Medulla oblongata (tissue), 1 donor: ENCODE measurements at regions not wholly inside any gene's neighbourhood (a gene's known extent, or its start where the extent isn't known, plus 50 kb on each side); places are given as distances from the start of the nearest gene placed in this dataset.

Experiments
- DNase-seq: peaks from one replicate; pipeline ENCODE4 v3.0.0-alpha.2; 2015; ENCODE audit errors: extremely low spot score

- no peak for DNase-seq
These were observed 187.4 kb downstream of the OPA1 start for GRCh38 chr3:193780397-193780796.

GRCh38 chr3:193780810-193781478 lies 187.9 kb downstream of the OPA1 start:
- DNase-seq = peak; percentile 86

GRCh38 chr3:193782276-193782647 lies 189.3 kb downstream of the OPA1 start:
- DNase-seq = no peak

- no peak for DNase-seq
These were observed 189.7 kb downstream of the OPA1 start for GRCh38 chr3:193782747-193783146.

- DNase-seq = no peak
These were observed 190.3 kb downstream of the OPA1 start for GRCh38 chr3:193783166-193783896.

GRCh38 chr3:193784822-193785221 lies 191.8 kb downstream of the OPA1 start:
- no peak for DNase-seq

- no peak for DNase-seq
These were observed 194.5 kb downstream of the OPA1 start for GRCh38 chr3:193787496-193787870.

- DNase-seq = peak; percentile 77
These were observed 195.4 kb downstream of the OPA1 start for GRCh38 chr3:193788189-193788991.

GRCh38 chr3:193789455-193789854 lies 196.4 kb downstream of the OPA1 start:
- DNase-seq = no peak

- DNase-seq = no peak
These were observed 197.3 kb downstream of the OPA1 start for GRCh38 chr3:193790086-193790990.

- no peak for DNase-seq
These were observed 198.3 kb downstream of the OPA1 start for GRCh38 chr3:193791041-193792032.

GRCh38 chr3:193793123-193793522 lies 200.1 kb downstream of the OPA1 start:
- DNase-seq = no peak

- DNase-seq = no peak
These were observed 201.2 kb downstream of the OPA1 start for GRCh38 chr3:193794002-193794881.

GRCh38 chr3:193795062-193795690 lies 202.2 kb downstream of the OPA1 start:
- no peak for DNase-seq

GRCh38 chr3:193796089-193796488 lies 203.1 kb downstream of the OPA1 start:
- no peak for DNase-seq

GRCh38 chr3:193797566-193797965 lies 204.6 kb downstream of the OPA1 start:
- no peak for DNase-seq

- no peak for DNase-seq
These were observed 205.0 kb downstream of the OPA1 start for GRCh38 chr3:193798051-193798450.

GRCh38 chr3:193800138-193801043 lies 207.4 kb downstream of the OPA1 start:
- DNase-seq = no peak
